Neural progenitor cell (in vitro differentiated cells): ENCODE measurements at regions not wholly inside any gene's neighbourhood (a gene's known extent, or its start where the extent isn't known, plus 50 kb on each side); places are given as distances from the start of the nearest gene placed in this dataset.

Experiments
- CTCF ChIP-seq: fragments of 200-600 bp; sonication (generic); IDR thresholded peaks from 2 replicates; pipeline ENCODE4 v1.5.1; 2017; ENCODE audit warnings: antibody characterized with exemption, mild to moderate bottlenecking
- EZH2 ChIP-seq: fragments of 200-600 bp; sonication (generic); IDR thresholded peaks from 2 replicates; pipeline ENCODE4 v1.6.1; 2017; ENCODE audit warnings: antibody characterized with exemption, mild to moderate bottlenecking, moderate library complexity
- EZH2phosphoT487 ChIP-seq: fragments of 200-600 bp; sonication (generic); IDR thresholded peaks from 2 replicates; pipeline ENCODE4 v1.6.1; 2017; ENCODE audit warnings: antibody characterized with exemption

GRCh38 chr9:38335686-38336085 lies 56.8 kb upstream of the ALDH1B1 start:
- no peak for TF ChIP-seq CTCF
- no peak for TF ChIP-seq EZH2
- TF ChIP-seq EZH2phosphoT487 = no peak
